ENCODE measurements at regions not wholly inside any gene's neighbourhood (a gene's known extent, or its start where the extent isn't known, plus 50 kb on each side); places are given as distances from the start of the nearest gene placed in this dataset.

GRCh38 chr4:188198982-188199792 is 59.9 kb downstream of the TRIML1 start:
- no peak for TF ChIP-seq CTCF (IDR thresholded peaks at IDR 0.05)
- TF ChIP-seq POLR2A (IDR thresholded peaks at IDR 0.05) = no peak

Data from lower leg skin (tissue), 3 donors.